Ishikawa (cell line): ENCODE measurements at regions not wholly inside any gene's neighbourhood (a gene's known extent, or its start where the extent isn't known, plus 50 kb on each side); places are given as distances from the start of the nearest gene placed in this dataset.

ENCODE experiments used
- CEBPB ChIP-seq: IDR thresholded peaks from 2 replicates; pipeline ENCODE4 v1.6.1; 2012
- CREB1 ChIP-seq: IDR thresholded peaks from 2 replicates; pipeline ENCODE4 v1.6.1; 2012; ENCODE audit warnings: low read depth
- EGR1 ChIP-seq: IDR thresholded peaks from 2 replicates; pipeline ENCODE4 v1.6.1; 2012
- EP300 ChIP-seq: IDR thresholded peaks from 2 replicates; pipeline ENCODE4 v1.6.1; 2012; ENCODE audit warnings: borderline replicate concordance
- FOXM1 ChIP-seq: IDR thresholded peaks from 2 replicates; pipeline ENCODE4 v1.6.1; 2012; ENCODE audit warnings: low read depth, borderline replicate concordance
- MAX ChIP-seq: IDR thresholded peaks from 2 replicates; pipeline ENCODE4 v1.6.1; 2012
- NFIC ChIP-seq: IDR thresholded peaks from 2 replicates; pipeline ENCODE4 v1.6.1; 2012
- RAD21 ChIP-seq: IDR thresholded peaks from 2 replicates; pipeline ENCODE4 v1.6.1; 2012; ENCODE audit warnings: low read depth
- REST ChIP-seq: IDR thresholded peaks from 2 replicates; pipeline ENCODE4 v1.6.1; 2012; ENCODE audit warnings: low read depth, mild to moderate bottlenecking
- TAF1 ChIP-seq: IDR thresholded peaks from 2 replicates; pipeline ENCODE4 v1.6.1; 2012; ENCODE audit warnings: low read depth, mild to moderate bottlenecking
- TCF12 ChIP-seq: IDR thresholded peaks from 2 replicates; pipeline ENCODE4 v1.6.1; 2012; ENCODE audit warnings: low read depth
- TEAD4 ChIP-seq: IDR thresholded peaks from 2 replicates; pipeline ENCODE4 v1.6.1; 2012
- USF1 ChIP-seq: IDR thresholded peaks from 2 replicates; pipeline ENCODE4 v1.6.1; 2012
- YY1 ChIP-seq: IDR thresholded peaks from 2 replicates; pipeline ENCODE4 v1.6.1; 2012; ENCODE audit warnings: low read depth
- ZBTB7A ChIP-seq: IDR thresholded peaks from 2 replicates; pipeline ENCODE4 v1.6.1; 2012; ENCODE audit warnings: low read depth

GRCh38 chr1:78731674-78732073 is 82.0 kb downstream of the IFI44 start:
- TF ChIP-seq CREB1 (no peak), FOXM1 (no peak), CEBPB (peak; percentile 57; the same call in 1 of the 2 replicates)

GRCh38 chr1:78737241-78737640 is 87.6 kb downstream of the IFI44 start:
- no peak for TF ChIP-seq NFIC
- TF ChIP-seq FOXM1: no peak
- no peak for TF ChIP-seq REST
- TF ChIP-seq CEBPB: no peak
- no peak for TF ChIP-seq RAD21
- TF ChIP-seq ZBTB7A: no peak
- TF ChIP-seq MAX: no peak
- TF ChIP-seq YY1: no peak
- no peak for TF ChIP-seq CREB1
- no peak for TF ChIP-seq EP300
- no peak for TF ChIP-seq TEAD4
- TF ChIP-seq TAF1: no peak
- TF ChIP-seq EGR1: no peak
- no peak for TF ChIP-seq TCF12
- no peak for TF ChIP-seq USF1

GRCh38 chr1:78743626-78744025 is 94.0 kb downstream of the IFI44 start:
- TF ChIP-seq NFIC (no peak), TAF1 (no peak), TEAD4 (no peak), EGR1 (no peak), EP300 (no peak), FOXM1 (no peak), ZBTB7A (no peak), RAD21 (no peak), YY1 (no peak), REST (no peak), USF1 (no peak), CREB1 (no peak)

- TF ChIP-seq EGR1 (no peak), TAF1 (no peak), ZBTB7A (no peak), RAD21 (no peak), CREB1 (no peak), FOXM1 (no peak), EP300 (no peak), NFIC (no peak), MAX (no peak), REST (no peak), TEAD4 (no peak), TCF12 (no peak), YY1 (no peak), CEBPB (no peak), USF1 (no peak)
Observed at GRCh38 chr1:78745111-78745510, 95.5 kb downstream of the IFI44 start.

GRCh38 chr1:78755986-78756385 is 106.4 kb downstream of the IFI44 start:
- TF ChIP-seq MAX: no peak
- no peak for TF ChIP-seq NFIC
- no peak for TF ChIP-seq EP300
